ENCODE measurements at regions not wholly inside any gene's neighbourhood (a gene's known extent, or its start where the extent isn't known, plus 50 kb on each side); places are given as distances from the start of the nearest gene placed in this dataset.
"Not testable (repeated sequence)": the region's sequence is repeated elsewhere in the genome, so short reads cannot be mapped to it uniquely, and the experiment has no call there.

DNA sequence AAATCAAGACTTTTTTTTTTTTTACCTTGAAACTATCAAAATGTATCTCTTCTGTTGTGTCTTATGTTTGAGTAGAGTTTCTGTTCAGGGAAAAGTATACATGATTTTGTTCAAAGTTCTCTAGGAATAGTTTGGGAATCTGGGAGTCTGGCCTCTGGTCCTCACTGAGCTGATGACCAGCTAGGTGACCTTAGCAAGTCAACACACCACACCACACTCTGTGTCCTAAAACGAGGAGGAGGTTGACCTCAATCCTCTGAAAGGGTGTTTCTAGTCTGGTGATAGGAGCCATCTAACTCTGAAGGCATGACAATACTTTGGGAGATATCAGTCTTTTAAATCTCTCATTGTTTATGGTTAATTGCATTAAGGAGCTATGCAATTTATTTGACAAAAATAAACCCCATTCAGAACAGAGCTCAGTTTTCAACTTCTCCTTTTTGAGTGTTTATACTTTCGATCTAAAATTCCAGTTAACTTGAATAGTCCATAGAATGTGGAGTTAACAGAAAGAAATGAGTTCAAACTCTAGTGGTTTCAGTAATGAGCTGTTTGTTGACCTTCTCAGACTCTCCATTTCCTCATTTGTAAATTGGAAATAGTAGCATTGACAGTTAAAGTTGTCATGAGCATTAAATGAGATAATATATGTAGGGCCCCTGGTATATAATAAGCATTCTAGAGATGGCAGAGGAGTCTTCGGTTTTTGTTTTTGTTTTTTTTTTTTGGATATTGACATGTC lies 112.2 kb upstream of the LRRN1 start:
- intact Hi-C loops (cut with micrococcal nuclease): no loop called here

DNA sequence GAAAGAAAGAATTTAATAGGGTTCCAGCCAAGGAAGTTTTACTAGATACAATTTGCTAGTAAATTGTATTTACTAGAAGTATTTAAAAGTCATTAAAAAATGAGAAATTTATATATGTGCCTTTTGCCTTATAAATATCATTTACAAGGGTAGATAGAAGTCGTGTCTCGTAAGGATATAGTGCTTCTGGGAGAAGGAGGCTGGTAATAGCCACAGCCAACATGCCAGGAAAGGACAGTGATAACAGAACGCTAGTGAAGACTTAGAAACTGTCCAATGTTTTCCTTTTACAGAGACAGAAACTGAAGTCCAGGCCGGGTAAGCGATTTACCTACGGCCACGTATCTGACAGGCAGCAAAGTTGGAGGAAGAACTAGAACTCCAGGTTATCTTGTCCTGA lies 113.5 kb upstream of the LRRN1 start:
- intact Hi-C loops (cut with micrococcal nuclease): no loop called here

DNA sequence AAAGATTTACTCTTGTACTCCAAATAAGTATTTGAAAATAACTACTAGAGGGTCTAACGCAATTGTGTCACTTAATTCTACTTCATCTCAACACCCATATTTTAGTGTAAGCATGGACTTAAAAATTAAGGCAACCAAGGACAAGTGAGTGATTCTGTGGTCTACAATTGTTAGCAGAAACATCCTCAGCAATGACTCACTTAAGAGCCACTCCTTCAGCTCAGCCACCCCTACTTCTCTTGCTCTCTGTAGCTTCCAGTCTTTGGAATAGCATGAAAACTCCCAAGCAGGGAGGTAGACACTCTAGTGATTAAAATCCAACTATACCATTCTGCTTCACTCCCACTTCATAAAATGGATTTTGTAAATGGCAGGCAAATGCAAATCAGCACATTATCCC lies 116.0 kb upstream of the LRRN1 start:
- intact Hi-C loops (cut with micrococcal nuclease): no loop called here

DNA sequence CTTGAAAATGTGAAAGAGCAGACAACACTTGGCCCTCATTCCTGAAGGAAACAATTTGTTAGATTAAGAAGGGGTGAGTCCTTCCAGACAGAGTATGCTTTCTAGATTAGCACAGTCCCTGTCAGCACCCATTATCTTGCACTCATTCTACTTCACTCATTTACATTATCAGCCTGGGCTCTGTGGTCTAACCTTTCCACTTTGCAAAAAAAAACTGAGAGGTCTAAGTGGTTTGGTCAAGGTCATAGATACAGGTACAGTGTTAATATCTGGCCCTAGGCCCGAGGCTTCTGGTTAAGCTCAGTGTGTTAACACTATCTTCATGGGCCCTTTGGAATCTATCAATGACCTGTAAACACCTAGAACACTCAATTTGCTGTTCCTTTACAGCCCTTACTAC lies 123.4 kb upstream of the LRRN1 start:
- intact Hi-C loops (cut with micrococcal nuclease): no loop called here

DNA sequence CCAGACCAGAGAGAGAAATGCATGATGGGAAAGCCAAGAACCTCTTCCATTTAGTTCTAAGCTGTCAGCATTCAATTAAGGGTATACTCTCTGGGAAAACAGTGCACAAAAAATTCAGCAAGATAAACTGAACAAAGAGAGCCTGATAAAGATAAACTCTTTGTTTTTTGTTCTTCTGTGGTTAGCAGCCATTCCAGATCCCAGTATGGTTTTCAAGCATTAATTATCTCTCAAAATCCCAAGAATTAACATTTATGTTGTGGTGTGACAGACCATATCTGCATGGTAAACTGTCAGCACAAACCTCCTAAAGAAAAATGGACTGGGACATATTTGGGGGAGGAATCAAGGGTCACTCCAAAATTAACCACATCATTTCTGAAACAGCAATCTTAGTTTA lies 124.0 kb upstream of the LRRN1 start:
- intact Hi-C loops (cut with micrococcal nuclease): no loop called here

DNA sequence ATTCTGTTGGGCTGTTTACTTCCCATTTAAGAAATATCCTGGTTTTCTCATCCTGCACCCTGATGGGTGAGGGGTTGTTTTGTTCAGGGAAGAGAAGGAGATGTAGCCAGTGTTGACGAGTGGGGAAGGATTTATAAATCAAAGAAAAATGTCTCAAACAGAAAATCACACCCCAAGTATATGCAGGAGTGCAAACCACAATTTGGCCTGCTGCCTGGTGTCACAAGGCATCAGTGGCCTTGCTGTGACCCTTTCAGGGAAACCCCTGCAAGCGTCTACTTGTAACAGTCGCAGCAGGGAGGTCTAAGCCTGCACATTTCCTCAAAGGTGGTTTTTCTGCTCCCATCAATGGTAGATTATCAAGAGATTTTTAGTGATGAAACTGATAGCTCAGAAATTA lies 132.6 kb upstream of the LRRN1 start:
- intact Hi-C loops (cut with micrococcal nuclease): no loop called here

DNA sequence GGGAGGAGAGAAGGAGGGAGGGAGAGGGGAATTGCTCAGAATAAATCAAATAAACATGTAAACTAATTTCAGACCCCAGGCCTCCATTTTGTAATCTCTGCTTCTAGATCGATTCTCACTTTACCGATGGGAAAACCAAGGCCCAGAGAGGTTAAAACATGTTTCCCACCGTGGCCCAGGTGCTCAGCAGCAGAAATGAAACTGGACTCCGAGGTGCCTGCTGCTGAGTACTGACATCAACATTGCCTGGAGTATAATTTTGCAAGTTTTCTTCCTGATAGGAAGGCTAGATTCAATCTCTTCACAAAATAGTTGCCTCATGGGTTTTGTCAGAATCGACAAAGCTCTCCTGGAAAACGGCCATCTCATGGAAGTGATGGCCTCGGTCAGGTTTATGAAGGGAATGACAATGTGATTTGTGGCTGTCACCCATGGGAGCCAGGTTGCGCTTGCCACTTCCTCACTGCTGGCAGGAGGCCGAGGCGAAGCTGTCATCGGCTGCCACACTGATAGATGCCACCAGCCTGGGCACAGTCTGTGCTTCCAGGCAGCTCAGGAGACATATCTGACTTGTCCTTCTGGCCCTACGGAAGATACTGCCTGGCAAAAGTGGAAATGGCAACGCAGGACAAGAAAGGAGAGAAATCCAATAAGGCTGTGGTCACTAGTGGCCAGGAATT lies 133.1 kb upstream of the LRRN1 start:
- intact Hi-C loops (cut with micrococcal nuclease): no loop called here

DNA sequence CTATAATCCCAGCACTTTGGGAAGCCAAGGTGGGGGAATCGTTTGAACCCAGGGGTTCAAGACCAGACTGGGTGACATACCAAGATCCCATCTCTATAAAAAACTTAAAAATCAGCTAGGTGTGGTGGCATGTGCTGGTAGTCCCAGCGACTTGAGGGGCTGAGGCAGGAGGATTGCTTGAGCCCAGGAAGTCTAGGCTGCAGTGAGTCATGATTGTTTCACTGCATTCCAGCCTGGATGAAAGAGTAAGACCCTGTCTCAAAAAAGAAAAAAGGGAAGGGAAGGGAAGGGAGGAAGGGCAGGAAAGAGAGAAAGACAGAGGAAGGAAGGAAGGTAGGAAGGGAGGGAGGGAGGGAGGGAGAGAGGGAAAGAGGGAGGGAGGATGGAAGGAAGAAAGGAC lies 133.7 kb upstream of the LRRN1 start:
- intact Hi-C loops (cut with micrococcal nuclease): no loop called here

DNA sequence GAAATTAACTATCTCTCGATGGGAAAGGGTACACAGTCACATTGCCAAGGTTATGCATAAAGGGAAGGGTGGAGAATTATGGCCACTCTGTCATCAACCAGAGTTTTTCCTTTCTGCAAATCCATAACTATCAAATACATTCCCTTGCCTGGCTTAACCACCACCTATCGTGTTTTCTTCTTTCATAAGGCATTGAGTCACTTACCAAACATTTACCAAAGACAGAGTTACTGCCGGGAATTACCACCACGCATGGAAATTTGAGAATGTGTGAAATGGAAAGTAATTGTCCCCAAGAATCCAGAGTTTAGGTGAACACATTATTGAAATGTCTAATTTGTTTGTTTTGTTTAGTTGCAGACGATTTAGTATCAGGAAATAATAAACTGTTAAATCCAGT lies 134.3 kb upstream of the LRRN1 start:
- intact Hi-C loops (cut with micrococcal nuclease): no loop called here

DNA sequence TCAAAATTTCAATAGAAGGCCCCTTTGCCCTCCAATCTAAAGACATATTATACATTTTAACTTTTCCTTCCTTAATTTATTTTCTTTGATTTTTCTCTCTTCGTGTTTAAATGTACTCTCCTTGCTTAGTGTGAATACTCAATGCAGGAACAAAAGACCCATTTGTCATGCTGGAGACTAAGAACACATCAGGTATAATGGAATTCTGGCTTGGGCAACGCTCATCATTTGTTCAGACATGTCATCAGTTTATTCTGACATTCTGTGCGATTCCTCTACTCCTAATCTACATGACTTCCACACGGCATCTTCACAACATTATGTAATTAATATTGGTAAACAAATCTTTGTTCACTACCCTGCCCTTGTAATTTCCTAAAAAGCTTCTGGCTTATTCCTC lies 136.6 kb upstream of the LRRN1 start:
- intact Hi-C loops (cut with micrococcal nuclease): no loop called here

DNA sequence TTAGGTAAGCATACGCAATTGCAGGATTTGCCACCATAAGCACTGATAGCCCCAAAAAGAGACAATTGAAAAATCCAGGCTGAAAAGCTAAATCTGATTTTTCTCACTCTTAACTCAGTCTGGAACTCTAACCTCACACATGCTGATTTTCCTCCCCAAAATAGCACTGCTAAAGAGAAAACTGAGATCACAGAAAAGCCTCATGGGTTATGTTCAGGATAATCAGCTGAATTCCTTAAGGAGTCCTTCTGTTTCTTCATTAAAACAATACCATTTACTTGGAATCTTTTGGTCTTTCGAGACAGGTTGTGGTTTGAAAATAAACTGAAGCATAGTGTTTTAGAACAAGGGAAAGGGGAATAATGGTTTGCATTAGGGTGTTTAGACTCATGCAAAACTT lies 144.3 kb upstream of the LRRN1 start:
- intact Hi-C loops (cut with micrococcal nuclease): no loop called here

DNA sequence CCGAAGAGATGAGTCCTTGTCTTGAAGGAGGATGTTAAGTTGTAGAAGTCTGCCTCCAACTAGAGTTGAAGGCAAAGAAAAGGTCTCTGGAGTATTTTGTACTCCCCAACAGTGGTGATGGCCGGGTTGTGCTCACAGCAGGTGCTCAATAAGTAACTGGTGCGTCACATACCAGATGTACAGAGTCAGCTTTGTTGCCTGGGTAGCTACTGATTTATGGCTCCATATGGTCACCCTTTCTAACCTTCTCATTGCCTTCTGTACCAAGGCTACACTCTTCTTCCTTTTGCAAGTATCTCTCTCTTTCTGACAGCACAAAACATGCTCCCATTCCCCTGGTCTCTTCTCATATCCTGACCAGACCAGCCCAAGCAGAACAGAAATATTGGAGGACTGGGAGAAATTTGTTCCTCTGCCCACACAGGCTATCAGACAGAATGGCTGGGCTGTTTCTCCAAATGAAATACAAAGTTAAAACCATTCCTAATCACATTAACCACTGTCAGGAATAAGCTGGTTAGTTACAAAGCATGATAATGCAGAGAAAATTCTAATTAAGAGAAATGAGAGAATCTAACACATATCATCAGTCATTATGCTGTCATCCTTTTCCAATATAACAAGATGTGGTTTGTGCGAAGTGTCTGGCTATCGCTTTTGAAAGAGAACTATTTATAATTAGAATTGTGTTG lies 150.1 kb upstream of the LRRN1 start:
- intact Hi-C loops (cut with micrococcal nuclease): no loop called here

DNA sequence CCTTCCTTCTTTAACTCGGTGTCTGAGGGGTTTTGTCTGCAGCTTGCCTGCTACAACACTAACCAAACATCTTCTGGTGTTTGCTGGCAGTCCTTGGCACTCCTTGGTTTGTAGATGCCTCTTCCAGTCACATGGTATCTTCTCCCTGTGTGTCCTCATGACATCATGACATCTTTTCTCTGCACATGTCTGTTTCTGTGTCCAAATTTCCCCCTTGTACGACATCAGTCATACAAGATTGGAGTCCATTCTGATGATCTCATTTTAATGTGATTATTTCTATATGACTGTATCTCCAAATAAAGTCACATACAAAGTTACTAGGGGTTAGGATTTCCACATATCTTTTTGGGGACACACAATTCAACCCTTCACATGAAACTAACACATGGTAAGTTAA lies 152.3 kb upstream of the LRRN1 start:
- intact Hi-C loops (cut with micrococcal nuclease): no loop called here

DNA sequence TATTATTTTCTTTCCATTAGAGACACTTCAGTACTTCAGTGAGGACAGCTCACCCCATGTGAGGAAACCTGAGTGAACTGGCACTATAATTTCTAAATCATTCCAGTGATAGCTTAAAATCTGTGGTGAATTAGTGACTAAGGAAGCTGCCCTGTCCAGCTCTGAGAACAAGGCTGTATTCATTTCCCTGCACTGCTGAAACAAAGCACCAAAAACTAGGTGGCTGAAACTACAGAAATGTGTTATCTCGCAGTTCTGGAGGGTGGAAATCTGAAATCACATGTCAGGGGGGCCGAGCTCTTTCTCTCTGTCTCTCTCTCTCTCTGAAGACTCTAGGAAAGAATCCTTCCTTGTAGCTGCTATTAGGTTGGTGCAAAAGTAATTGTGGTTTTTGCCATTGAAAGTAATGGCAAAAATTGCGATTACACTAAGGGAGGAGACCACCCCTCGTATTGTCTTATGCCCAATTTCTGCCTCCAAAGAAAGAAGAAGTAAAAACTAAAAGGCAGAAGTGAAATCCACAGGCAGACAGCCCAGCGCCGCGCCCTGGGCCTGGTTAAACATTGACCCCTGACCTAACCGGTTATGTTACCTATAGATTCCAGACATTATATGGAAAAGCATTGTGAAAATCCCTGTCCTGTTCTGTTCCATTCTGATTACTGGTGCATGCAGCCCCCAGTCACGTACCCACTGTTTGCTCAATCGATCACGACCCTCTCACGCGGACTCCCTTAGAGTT lies 153.0 kb upstream of the LRRN1 start:
- intact Hi-C loops (cut with micrococcal nuclease): not testable (repeated sequence)

DNA sequence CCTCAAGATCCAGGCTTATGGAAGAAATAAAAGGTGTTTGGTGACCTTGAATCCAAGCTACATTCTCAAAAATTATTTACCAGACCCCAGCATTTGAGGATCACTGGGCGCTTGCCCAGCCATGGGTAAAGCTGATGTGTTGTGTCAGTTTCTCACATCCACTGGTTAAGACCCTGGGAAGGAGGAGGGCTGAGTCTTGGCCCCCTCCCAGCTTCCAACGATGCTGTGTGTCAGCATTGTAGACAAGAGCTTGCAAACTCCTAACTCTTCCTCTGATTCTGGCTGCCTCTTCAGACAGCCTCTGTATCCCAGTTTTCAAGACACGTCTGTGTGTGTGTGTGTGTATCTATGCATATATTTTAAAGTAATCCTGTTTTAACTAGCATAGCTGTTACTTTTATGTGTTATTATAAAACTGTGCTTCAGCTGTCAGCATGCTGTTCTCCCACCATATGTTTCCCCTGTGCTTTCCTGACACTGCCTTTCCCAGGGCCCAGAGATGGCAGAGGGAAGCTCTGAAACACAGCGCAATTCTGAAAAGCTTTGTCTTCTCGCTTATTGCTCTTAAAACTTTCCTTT lies 157.3 kb upstream of the LRRN1 start:
- intact Hi-C loops (cut with micrococcal nuclease): no loop called here

DNA sequence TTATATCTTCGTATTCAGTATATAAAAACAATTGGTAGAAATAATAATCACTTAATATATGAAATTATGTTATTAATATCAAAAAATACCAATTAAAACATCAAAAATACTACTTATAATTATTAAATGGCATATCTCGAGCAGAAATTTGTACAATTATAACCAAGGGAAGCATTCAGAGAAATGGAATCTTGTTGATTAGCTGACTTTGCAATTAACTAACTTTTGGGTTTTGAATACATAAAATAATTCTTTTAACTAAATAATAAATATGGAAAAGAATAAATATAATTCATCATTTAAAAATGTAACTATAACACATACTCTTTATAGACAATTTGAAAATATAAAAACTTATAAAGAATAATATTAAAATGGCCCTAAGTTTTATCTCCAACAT lies 160.2 kb upstream of the LRRN1 start:
- intact Hi-C loops (cut with micrococcal nuclease): loop anchor here (5.0 kb wide), 1 partner anchor 118 kb away; no protein-coding TSS in a partner anchor

DNA sequence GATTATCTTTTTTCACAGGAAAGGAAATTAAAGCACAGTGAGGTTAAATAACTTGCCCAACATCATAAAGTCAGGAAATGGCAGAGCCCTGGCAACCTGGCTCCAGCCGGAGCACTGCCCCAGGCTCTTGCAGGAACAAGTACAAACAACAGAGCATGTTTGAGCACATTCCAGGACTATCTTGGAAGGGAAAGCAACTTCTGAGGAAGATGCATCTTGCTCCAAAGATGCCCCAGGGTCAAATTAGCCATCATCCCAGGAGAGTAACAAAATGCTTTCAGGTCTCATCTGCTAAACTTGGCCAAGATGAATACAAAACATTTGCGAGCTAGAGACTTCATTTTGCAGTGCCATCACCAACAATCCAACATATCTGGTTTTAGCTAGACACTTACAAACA lies 162.4 kb upstream of the LRRN1 start:
- intact Hi-C loops (cut with micrococcal nuclease): loop anchor here (5.0 kb wide), 1 partner anchor 120 kb away; no protein-coding TSS in a partner anchor

DNA sequence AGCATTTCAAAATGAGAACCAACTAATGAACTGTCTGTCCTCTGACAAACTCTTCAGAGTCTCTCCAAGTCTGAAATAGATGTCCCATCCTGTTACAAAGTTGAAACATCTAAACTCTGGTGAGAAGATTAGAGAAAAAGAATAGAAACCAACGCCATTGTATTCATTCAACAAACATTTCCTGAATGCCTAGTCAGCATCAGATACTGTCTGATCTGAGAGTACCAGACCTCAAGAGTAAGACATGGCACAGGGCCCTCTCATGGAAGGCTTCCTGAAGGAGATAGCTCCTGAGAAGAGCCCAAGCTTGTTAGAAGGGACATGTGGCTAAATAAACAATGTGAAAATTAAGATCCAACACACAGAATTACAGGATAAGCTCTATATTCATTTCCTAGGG lies 164.1 kb upstream of the LRRN1 start:
- intact Hi-C loops (cut with micrococcal nuclease): loop anchor here (5.0 kb wide), 1 partner anchor 122 kb away; no protein-coding TSS in a partner anchor

DNA sequence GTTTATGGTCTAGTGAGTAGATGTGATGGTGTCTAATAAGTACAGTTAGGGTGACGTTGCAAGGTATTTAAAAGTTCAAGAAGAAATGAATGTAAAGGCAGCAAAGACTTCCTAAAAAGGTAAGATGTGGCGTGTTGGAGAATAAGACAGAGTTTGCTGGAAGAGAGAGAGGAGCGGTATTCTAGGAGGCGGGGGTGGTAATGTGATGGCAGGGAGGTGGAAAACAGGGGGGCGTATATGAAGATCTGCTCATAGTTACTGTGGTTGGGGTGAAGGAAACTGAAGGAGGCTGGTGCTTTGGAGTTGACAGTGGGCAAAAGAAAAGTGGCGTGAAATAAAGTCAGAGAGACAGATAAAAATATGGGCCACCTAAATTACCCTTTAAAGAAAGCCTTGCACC lies 164.9 kb upstream of the LRRN1 start:
- intact Hi-C loops (cut with micrococcal nuclease): no loop called here

DNA sequence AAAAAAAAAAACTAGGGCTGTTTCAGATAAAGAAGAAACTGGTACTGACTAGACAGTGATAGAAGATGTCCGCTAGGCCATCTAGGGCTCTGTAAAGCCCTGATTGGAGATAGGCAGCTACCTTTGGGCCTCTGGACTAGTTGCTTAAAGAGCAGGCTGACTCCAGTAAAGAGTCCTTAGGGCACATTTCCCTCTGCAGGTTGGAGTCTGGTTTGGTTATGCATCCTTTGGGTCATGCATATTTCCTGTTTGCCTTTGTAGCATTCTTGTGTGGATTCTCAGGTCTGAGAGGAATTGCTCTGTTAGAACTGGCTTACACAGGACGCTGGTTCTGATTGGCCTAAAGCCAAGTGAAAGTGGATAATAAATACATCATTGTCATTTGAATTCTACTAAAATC lies 165.5 kb upstream of the LRRN1 start:
- intact Hi-C loops (cut with micrococcal nuclease): no loop called here

DNA sequence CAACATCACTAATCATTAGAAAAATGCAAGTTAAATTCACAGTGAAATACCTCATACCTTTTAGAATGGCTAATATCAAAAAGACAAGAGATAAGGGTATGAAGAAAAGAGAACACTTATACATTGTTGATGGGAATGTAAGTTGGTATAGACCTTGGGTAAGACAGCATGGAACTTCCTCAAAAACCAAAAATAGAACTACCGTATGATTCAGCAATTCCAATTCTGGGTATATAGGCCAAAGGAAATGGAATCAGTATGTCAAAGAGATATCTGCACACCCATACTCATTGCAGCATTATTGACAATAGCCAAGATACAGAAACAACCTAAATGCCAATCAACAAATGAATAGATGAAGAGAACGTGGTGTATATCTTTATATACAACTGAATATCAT lies 166.8 kb upstream of the LRRN1 start:
- intact Hi-C loops (cut with micrococcal nuclease): no loop called here

Data from T-helper 1 cell treated with Interleukin-12 subunit alpha and Interleukin-12 subunit beta and Interleukin-4 antibody, amounts not matched to agents 30 ng/mL and 1 ng/mL, for 36 hours (primary cell).